BJ (cell line): ENCODE measurements at regions not wholly inside any gene's neighbourhood (a gene's known extent, or its start where the extent isn't known, plus 50 kb on each side); places are given as distances from the start of the nearest gene placed in this dataset.

Experiments
- CTCF ChIA-PET: fragments of 350-600 bp; formaldehyde crosslinking; extraction: SDS; loops from one replicate; lab custom pipeline; 2021; ENCODE audit warnings: antibody characterized with exemption, inconsistent platforms; lab: Yijun Ruan, JAX
- POLR2A ChIA-PET: fragments of 300-600 bp; sonication (Branson Sonifier 250); formaldehyde crosslinking; extraction: SDS; loops from one replicate; lab custom pipeline; 2021; ENCODE audit warnings: antibody characterized with exemption; lab: Charles Lee
- DNase-seq: peaks from one replicate; pipeline ENCODE4 v3.0.0-alpha.2; 2011; ENCODE audit warnings: low read depth
- H3K27me3 ChIP-seq: 2 replicates; pipeline ENCODE4 v1.6.0; 2011; ENCODE audit warnings: low read length; ENCODE audit not compliant: control insufficient read depth, insufficient read depth
- H3K36me3 ChIP-seq: 2 replicates; pipeline ENCODE4 v1.5.1; 2011; ENCODE audit warnings: low read length; ENCODE audit not compliant: control insufficient read depth, insufficient read depth
- H3K4me3 ChIP-seq: 2 replicates; pipeline ENCODE4 v1.5.1; 2011; ENCODE audit warnings: low read depth, mild to moderate bottlenecking, control low read depth, low read length
- CTCF ChIP-seq: IDR thresholded peaks from 2 replicates; pipeline ENCODE4 v1.5.1; 2011; ENCODE audit warnings: low read depth, mild to moderate bottlenecking, control low read depth, inconsistent platforms, low read length, moderate library complexity; ENCODE audit not compliant: insufficient read depth

- CTCF ChIA-PET: no interaction called here
- Histone ChIP-seq H3K27me3 (no peaks in the 10 kb centered on the region), H3K4me3 (no peak overlapping the region), H3K36me3 (no peaks in the 10 kb centered on the region)
- no peak for TF ChIP-seq CTCF
- POLR2A ChIA-PET: no interaction called here
- no peak for DNase-seq
Observed at GRCh38 chr10:3499120-3499519, 285.9 kb downstream of the KLF6 start.

DNA sequence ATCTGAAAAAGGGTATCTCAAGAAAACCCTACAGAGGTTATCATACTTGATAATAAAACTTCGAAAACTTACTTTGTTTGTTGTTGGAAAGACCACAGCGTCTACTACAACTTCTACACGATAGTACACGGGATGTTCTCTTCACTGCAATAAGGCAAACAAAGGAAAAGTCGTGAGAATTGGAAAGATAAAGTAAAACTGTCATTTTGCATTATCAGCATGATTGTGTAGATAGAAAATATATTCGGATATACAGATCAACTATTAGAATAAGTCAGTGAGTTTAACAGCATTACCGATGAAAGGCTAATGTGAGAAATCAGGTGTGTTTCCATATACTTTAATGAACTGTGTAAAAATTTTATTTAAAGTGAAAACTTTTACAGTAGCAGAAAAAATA lies 287.4 kb downstream of the KLF6 start:
- TF ChIP-seq CTCF: no peak
- Histone ChIP-seq H3K4me3 (no peak overlapping the region), H3K36me3 (no peaks in the 10 kb centered on the region), H3K27me3 (no peaks in the 10 kb centered on the region)
- no peak for DNase-seq
- ChIA-PET CTCF (no interaction called here), POLR2A (no interaction called here)

DNA sequence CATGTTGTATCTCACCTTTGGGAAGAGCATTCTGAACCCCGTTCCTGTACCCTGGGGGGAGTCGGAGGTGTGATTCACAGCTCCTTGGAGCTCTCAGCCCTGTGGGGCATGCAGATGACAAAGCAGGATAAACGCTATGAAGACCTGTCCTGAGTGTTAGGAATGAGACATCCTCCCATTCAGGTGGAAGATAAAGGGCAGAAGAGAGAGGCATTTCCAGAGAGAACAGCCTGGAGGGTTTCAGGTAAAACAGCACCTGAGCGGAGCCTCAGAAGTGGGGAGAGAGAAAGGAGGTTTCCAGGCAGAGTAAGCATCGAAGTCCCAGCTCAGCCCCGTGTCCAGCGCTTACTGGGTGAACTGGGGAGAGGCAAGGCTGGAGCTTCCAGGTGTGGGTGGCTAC lies 288.9 kb downstream of the KLF6 start:
- ChIA-PET CTCF (interaction anchor here (0.6 to 1.6 kb wide), 3 partner anchors 9 to 551 kb away, joined by 3 read pairs; no protein-coding TSS in a partner anchor), POLR2A (no interaction called here)
- no peak for DNase-seq
- no peaks in the 10 kb centered on the region for H3K36me3 ChIP-seq
- TF ChIP-seq CTCF: no peak
- H3K4me3 ChIP-seq: no peak overlapping the region
- H3K27me3 ChIP-seq: no peaks in the 10 kb centered on the region

DNA sequence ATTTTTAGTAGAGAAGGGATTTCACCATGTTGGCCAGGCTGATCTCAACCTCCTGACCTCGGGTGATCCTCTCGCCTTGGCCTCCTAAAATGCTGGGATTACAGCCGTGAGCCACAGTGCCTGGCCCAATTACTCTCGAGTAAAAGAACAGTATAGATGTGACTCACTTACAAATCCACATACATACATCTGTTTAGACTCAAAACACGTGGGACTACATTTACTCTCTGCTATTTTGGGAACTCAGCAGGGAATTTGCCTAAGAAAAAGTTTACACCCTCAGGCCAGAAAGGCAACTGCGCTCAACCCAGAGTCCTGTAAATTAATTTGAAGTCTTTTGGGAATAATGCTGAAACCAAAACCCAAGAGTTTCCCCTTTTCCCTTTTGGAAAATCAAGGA lies 289.7 kb downstream of the KLF6 start:
- Histone ChIP-seq H3K27me3 (no peaks in the 10 kb centered on the region), H3K36me3 (no peaks in the 10 kb centered on the region), H3K4me3 (no peak overlapping the region)
- CTCF ChIA-PET: interaction anchor here (1.1 to 1.6 kb wide), 2 partner anchors 8 to 11 kb away, joined by 3 read pairs; no protein-coding TSS in a partner anchor
- DNase-seq: no peak
- TF ChIP-seq CTCF: no peak
- POLR2A ChIA-PET: no interaction called here

DNA sequence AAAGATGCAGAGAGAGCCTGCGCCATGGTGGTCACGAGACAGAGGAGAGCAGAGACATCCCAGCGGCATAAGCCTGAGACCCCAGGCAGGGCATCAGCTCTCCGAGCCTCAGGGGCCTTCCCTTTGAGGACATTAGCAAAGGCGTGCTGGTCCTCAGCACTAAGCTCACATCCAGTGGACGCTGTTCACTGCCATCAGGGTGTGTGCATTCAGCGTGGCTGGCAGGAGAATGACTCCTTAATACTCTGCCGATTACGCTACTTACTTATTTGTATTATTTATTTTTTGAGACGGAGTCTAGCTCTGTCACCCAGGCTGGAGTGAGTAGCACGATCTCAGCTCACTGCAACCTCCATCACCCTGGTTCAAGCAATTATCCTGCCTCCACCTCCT lies 290.2 kb downstream of the KLF6 start:
- Histone ChIP-seq H3K4me3 (no peak overlapping the region), H3K27me3 (no peaks in the 10 kb centered on the region), H3K36me3 (no peaks in the 10 kb centered on the region)
- POLR2A ChIA-PET: no interaction called here
- CTCF ChIA-PET: interaction anchor here (1.1 to 1.6 kb wide), 2 partner anchors 8 to 12 kb away, joined by 3 read pairs; no protein-coding TSS in a partner anchor
- TF ChIP-seq CTCF: no peak
- DNase-seq: no peak
